ENCODE measurements at regions not wholly inside any gene's neighbourhood (a gene's known extent, or its start where the extent isn't known, plus 50 kb on each side); places are given as distances from the start of the nearest gene placed in this dataset.

GRCh38 chr5:74186356-74187315, 453.9 kb downstream of the ENC1 start:
- no peaks in the 10 kb centered on the region for H3K36me3 ChIP-seq (ENCODE audit: control insufficient read depth, insufficient read depth, low read length)
- H3K9me3 ChIP-seq: no peaks in the 10 kb centered on the region
- intact Hi-C loops (cut with micrococcal nuclease; ENCODE audit: unreplicated experiment): no loop called here
- CTCF ChIA-PET: no interaction called here
- no peak overlapping the region for H3K4me3 Mint-ChIP-seq (ENCODE audit: unreplicated experiment)
- H3K4me3 ChIP-seq (ENCODE audit: low read depth, low read length): no peak overlapping the region
- no peak for DNase-seq
- H3K27me3 Mint-ChIP-seq (ENCODE audit: insufficient read depth, unreplicated experiment): no peaks in the 10 kb centered on the region
- no peaks in the 10 kb centered on the region; the same call in 1 of the 2 replicates for H3K4me1 ChIP-seq
- no peak for TF ChIP-seq CTCF (IDR thresholded peaks at IDR 0.05; ENCODE audit: insufficient read depth in 1 of 2, low read depth in 1 of 2, low read length in 1 of 2, severe bottlenecking in 1 of 2, unreplicated experiment in 1 of 2)
- H3K27me3 ChIP-seq (replicated peaks; ENCODE audit: control insufficient read depth, insufficient read depth, low read length): no peaks in the 10 kb centered on the region
- H3K27ac Mint-ChIP-seq (ENCODE audit: unreplicated experiment): no peak overlapping the region
- no TSS peak for BruUV-seq (replicated peaks)
- H3K36me3 Mint-ChIP-seq (ENCODE audit: insufficient read depth, unreplicated experiment): no peaks in the 10 kb centered on the region
- no peaks in the 10 kb centered on the region for H3K9me3 Mint-ChIP-seq (ENCODE audit: unreplicated experiment)
- POLR2A ChIA-PET: no interaction called here
- no peaks in the 10 kb centered on the region for H3K4me1 Mint-ChIP-seq (ENCODE audit: low read depth, unreplicated experiment)

GRCh38 chr5:74185599-74185998, 454.9 kb downstream of the ENC1 start:
- ChIA-PET POLR2A (no interaction called here), CTCF (no interaction called here)
- intact Hi-C loops (cut with micrococcal nuclease; ENCODE audit: unreplicated experiment): no loop called here
- no peaks in the 10 kb centered on the region for H3K4me1 Mint-ChIP-seq (ENCODE audit: low read depth, unreplicated experiment)
- no peak for DNase-seq
- H3K9me3 Mint-ChIP-seq (ENCODE audit: unreplicated experiment): no peaks in the 10 kb centered on the region
- no TSS peak for BruUV-seq (replicated peaks)
- no peak overlapping the region for H3K4me3 ChIP-seq (ENCODE audit: low read depth, low read length)
- H3K4me3 Mint-ChIP-seq (ENCODE audit: unreplicated experiment): no peak overlapping the region
- no peaks in the 10 kb centered on the region for H3K27me3 Mint-ChIP-seq (ENCODE audit: insufficient read depth, unreplicated experiment)
- no peaks in the 10 kb centered on the region for H3K36me3 Mint-ChIP-seq (ENCODE audit: insufficient read depth, unreplicated experiment)
- H3K36me3 ChIP-seq (ENCODE audit: control insufficient read depth, insufficient read depth, low read length): no peaks in the 10 kb centered on the region
- no peaks in the 10 kb centered on the region for H3K9me3 ChIP-seq
- peaks cover 2% of the 10 kb centered on the region for H3K4me1 ChIP-seq
- H3K27me3 ChIP-seq (replicated peaks; ENCODE audit: control insufficient read depth, insufficient read depth, low read length): no peaks in the 10 kb centered on the region
- H3K27ac Mint-ChIP-seq (ENCODE audit: unreplicated experiment): no peak overlapping the region
- no peak for TF ChIP-seq CTCF (IDR thresholded peaks at IDR 0.05; ENCODE audit: insufficient read depth in 1 of 2, low read depth in 1 of 2, low read length in 1 of 2, severe bottlenecking in 1 of 2, unreplicated experiment in 1 of 2)

GRCh38 chr5:74184649-74185048, 455.9 kb downstream of the ENC1 start:
- no TSS peak for BruUV-seq (replicated peaks)
- no peaks in the 10 kb centered on the region for H3K4me1 Mint-ChIP-seq (ENCODE audit: low read depth, unreplicated experiment)

More at GRCh38 chr5:74184649-74185048, 455.9 kb downstream of the ENC1 start:
- Histone ChIP-seq H3K4me3 (ENCODE audit: low read depth, low read length) (no peak overlapping the region), H3K4me1 (peaks cover 11% of the 10 kb centered on the region), H3K27me3 (replicated peaks; ENCODE audit: control insufficient read depth, insufficient read depth, low read length) (no peaks in the 10 kb centered on the region), H3K9me3 (no peaks in the 10 kb centered on the region), H3K36me3 (ENCODE audit: control insufficient read depth, insufficient read depth, low read length) (no peaks in the 10 kb centered on the region)
- intact Hi-C loops (cut with micrococcal nuclease; ENCODE audit: unreplicated experiment): no loop called here
- Mint-ChIP-seq H3K4me3 (ENCODE audit: unreplicated experiment) (no peak overlapping the region), H3K27ac (ENCODE audit: unreplicated experiment) (no peak overlapping the region), H3K36me3 (ENCODE audit: insufficient read depth, unreplicated experiment) (no peaks in the 10 kb centered on the region), H3K27me3 (ENCODE audit: insufficient read depth, unreplicated experiment) (no peaks in the 10 kb centered on the region), H3K9me3 (ENCODE audit: unreplicated experiment) (no peaks in the 10 kb centered on the region)
- no peak for DNase-seq
- ChIA-PET POLR2A (no interaction called here), CTCF (no interaction called here)
- no peak for TF ChIP-seq CTCF (IDR thresholded peaks at IDR 0.05; ENCODE audit: insufficient read depth in 1 of 2, low read depth in 1 of 2, low read length in 1 of 2, severe bottlenecking in 1 of 2, unreplicated experiment in 1 of 2)
